Right lobe of liver (tissue), 6 donors: ENCODE measurements at regions not wholly inside any gene's neighbourhood (a gene's known extent, or its start where the extent isn't known, plus 50 kb on each side); places are given as distances from the start of the nearest gene placed in this dataset.
"Not testable (repeated sequence)": the region's sequence is repeated elsewhere in the genome, so short reads cannot be mapped to it uniquely, and the experiment has no call there.

Source experiments
- ATAC-seq, 4 donors: fragments of 200-7000 bp; cut with Tn5 transposase; one replicate each; pipeline ENCODE4 v1.9.1; 2020; ENCODE audit warnings: mild to moderate bottlenecking in 4 of 4, moderate library complexity in 4 of 4
- DNase-seq, 3 donors: peaks; one replicate each; pipeline ENCODE4 v3.0.0-alpha.2; 2020
- H3K27ac ChIP-seq, 3 donors: fragments of 200-600 bp; one replicate each; pipeline ENCODE4 v1.8.0; 2022
- H3K27me3 ChIP-seq, 2 donors: fragments of 200-600 bp; one replicate each; pipeline ENCODE4 v1.8.0; 2022
- H3K36me3 ChIP-seq, 4 donors: fragments of 200-600 bp; sonication (generic) in 1 of 4; one replicate each; pipeline versions ENCODE4 v1.5.1 to v1.8.0; 2017 to 2022; ENCODE audit warnings: control low read depth in 1 of 4
- H3K4me1 ChIP-seq, 4 donors: fragments of 200-600 bp; sonication (generic) in 1 of 4; one replicate each; pipeline versions ENCODE4 v1.5.1 to v1.8.0; 2017 to 2022; ENCODE audit warnings: control low read depth in 1 of 4
- H3K4me3 ChIP-seq, 3 donors: fragments of 200-600 bp; one replicate each; pipeline ENCODE4 v1.8.0; 2022
- H3K9me3 ChIP-seq, 4 donors: fragments of 200-600 bp; sonication (generic) in 1 of 4; one replicate each; pipeline versions ENCODE4 v1.5.1 to v1.8.0; 2017 to 2022; ENCODE audit warnings: control low read depth in 1 of 4
- CTCF ChIP-seq, 4 donors: fragments of 200-600 bp in 3 of 4; fragments of 450-650 bp in 1 of 4; IDR thresholded peaks; one replicate each; pipeline versions ENCODE4 v1.5.1 to v1.8.0; 2016 to 2022; ENCODE audit warnings: antibody characterized with exemption in 4 of 4, mild to moderate bottlenecking in 2 of 4
- POLR2A ChIP-seq: fragments of 450-650 bp; IDR thresholded peaks from one replicate; pipeline ENCODE4 v1.6.1; 2017; ENCODE audit warnings: antibody characterized with exemption, mild to moderate bottlenecking
- WGBS: methylation state at CpG from one replicate; pipeline ENCODE4 v1.1.6; 2018; ENCODE audit warnings: low coverage, low lambda C conversion rate; ENCODE audit not compliant: insufficient coverage; ENCODE audit errors: missing lambda C conversion rate; 5-methylcytosine and 5-hydroxymethylcytosine counted together
- intact Hi-C, 2 donors: fragments of 100-400 bp; cut with DNase I; formaldehyde crosslinking; loops; one replicate each; pipeline versions ENCODE4 v1.11.2 to v1.14.1; 2022
- donor health status: DM: no; HTN: yes; CAD: no.
- donor health status: DM: no; HTN: no; CAD: no.
- donor health status: DM: no; HTN: no; CAD: no.
- donor health status: DM: no; HTN: yes; CAD: no.
- donor health status: DM: no; HTN: yes; CAD: no.

DNA sequence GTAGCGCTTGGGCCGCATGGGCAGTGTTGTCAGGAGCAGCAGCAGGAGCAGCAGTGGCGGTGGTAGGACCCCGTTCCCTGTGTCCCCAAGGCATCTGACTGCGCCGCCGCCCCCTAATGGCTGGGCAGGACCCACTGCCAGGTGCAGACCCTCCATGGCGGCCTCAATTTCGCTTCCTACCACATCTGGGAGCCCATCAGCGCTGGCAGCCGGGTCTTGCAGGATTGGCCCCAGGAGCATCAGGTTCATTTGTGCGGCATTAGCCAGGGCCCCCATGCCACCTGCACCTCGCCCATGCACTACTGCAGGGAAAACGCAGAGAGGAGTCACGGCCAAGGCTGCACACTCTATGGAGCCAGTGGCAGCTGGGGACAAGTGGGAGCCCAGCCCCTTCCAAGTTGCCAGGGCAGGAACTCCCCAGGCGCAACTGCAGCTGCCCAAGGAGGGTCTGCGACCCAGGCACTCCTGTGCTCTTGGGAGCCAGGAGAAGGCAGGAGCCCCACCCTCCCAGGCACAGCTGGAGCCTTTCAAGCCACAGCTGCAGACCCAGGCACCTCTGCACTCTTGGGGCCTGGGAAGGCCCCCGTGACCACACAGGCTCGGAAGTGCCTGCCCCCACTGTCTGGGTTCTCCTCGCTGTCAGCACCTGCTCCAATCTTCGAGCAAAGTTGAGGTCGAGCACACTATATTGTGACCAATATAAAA lies 594.2 kb downstream of the KCNJ18 start:
- H3K36me3 ChIP-seq: no peaks in the 10 kb centered on the region
- H3K27me3 ChIP-seq: peaks cover 0 to 4% of the 10 kb centered on the region in 2 donors
- H3K4me1 ChIP-seq: no peaks in the 10 kb centered on the region
- TF ChIP-seq CTCF (IDR thresholded peaks at IDR 0.05) (no peak), POLR2A (no peak)
- H3K27ac ChIP-seq: no peak overlapping the region
- peak in 2 of 3 donors; percentile 31 to 50 for DNase-seq
- H3K9me3 ChIP-seq: no peaks in the 10 kb centered on the region
- no peak overlapping the region for H3K4me3 ChIP-seq
- intact Hi-C loops: no loop called here
- 70% methylated on average over 4 of the region's 22 CpGs for WGBS
- no peak for ATAC-seq

DNA sequence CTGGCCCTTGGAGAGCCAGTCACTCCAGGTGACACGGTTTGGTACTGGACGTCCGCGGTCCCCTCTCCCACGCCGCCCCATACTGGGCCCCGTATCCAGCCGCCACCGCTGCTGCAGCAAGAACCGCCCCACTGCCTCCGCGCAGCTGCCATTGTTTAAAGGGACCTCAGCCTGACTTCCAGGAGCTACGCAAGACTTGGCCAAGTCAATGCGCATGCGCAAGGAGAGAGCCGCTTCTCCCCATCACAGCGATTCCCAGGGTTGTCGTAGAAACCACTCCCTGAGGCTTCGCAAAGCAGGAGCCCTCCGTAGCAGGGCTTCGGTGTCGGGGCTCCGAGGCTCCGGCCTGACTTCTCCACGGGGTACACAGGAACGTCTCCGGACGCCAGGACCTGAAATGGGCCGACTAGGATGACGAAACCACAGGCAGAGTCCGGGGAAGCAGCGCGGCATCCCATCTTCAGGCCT lies 606.2 kb downstream of the KCNJ18 start:
- DNase-seq, H3K9me3 ChIP-seq, H3K4me1 ChIP-seq, H3K27ac ChIP-seq, intact Hi-C loops, H3K27me3 ChIP-seq, H3K4me3 ChIP-seq, H3K36me3 ChIP-seq: not testable (repeated sequence)
- 76% methylated on average over 8 of the region's 33 CpGs for WGBS
- peak in 3 of 4 donors; percentile 58 to 90 (median 73) for ATAC-seq

DNA sequence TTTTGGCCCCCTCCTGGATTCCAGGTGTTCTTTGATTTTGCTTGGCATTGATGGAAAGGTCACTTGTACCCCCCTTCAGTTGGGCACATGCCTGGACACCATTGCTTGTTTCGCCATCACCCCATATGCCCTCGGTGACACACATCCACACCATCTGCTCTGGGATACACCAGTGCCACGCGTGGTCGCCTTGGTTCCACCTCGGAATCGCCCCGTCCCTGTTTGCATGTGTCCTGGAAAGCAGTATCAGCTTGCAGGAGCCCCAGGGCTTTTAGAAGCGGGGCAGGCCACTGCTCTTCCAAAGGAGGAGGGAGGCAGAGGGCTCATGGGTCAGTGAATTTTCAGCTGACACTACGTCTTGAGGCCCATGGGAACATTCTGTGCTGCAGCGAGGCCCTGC lies 607.9 kb downstream of the KCNJ18 start:
- WGBS: 80% methylated on average over 3 of the region's 11 CpGs
- H3K4me1 ChIP-seq: no peaks in the 10 kb centered on the region
- ATAC-seq: no peak
- no peak for DNase-seq
- H3K4me3 ChIP-seq: no peak overlapping the region
- intact Hi-C loops: no loop called here
- no peak for TF ChIP-seq POLR2A
- no peak for TF ChIP-seq CTCF (IDR thresholded peaks at IDR 0.05)
- H3K36me3 ChIP-seq: no peaks in the 10 kb centered on the region
- H3K27me3 ChIP-seq: no peaks in the 10 kb centered on the region
- H3K27ac ChIP-seq: no peak overlapping the region
- no peaks in the 10 kb centered on the region for H3K9me3 ChIP-seq

DNA sequence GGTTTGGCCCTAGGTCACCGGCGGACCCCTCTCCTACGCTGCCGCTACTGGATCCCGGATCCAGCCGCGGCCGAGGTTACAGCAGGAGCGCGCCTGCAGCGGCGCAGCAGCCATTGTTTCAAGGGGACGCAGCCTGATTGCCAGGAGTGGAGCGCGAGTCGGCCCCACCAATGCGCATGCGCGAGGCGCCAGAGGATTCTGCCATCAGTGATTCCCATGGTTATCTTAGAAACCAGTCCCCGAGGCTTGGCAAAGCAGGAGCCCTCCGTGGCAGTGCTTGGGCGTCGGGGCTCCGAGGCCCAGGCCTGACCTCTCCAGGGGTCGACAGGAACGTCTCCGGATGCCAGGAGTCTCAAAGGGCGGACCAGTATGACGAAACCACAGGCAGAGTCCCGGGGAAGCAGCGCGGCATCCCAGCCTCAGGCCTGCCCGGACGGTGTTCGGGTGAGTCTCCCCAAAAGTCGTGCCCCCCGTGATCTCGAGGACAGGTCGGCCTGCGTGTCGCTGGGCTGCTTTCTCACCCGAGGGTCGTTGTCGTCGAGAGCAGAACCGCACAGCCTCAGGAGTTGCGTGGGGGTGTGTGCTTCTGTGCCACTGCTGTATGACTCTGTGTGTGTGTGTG lies 608.5 kb downstream of the KCNJ18 start:
- Histone ChIP-seq H3K4me3 (no peak overlapping the region), H3K36me3 (no peaks in the 10 kb centered on the region), H3K27ac (no peak overlapping the region), H3K27me3 (no peaks in the 10 kb centered on the region), H3K4me1 (no peaks in the 10 kb centered on the region), H3K9me3 (no peaks in the 10 kb centered on the region)
- TF ChIP-seq CTCF (IDR thresholded peaks at IDR 0.05) (no peak), POLR2A (no peak)
- whole genome bisulfite sequencing: 40% methylated on average over 2 of the region's 48 CpGs
- ATAC-seq (no peak), DNase-seq (no peak)
- intact Hi-C loops: no loop called here

- Histone ChIP-seq H3K27me3 (no peaks in the 10 kb centered on the region), H3K4me3 (no peak overlapping the region), H3K27ac (no peak overlapping the region), H3K36me3 (no peaks in the 10 kb centered on the region), H3K9me3 (no peaks in the 10 kb centered on the region), H3K4me1 (no peaks in the 10 kb centered on the region)
- ATAC-seq (no peak), DNase-seq (no peak)
- intact Hi-C loops: no loop called here
- TF ChIP-seq CTCF (IDR thresholded peaks at IDR 0.05) (no peak), POLR2A (no peak)
- WGBS: 85% methylated on average over 19 of the region's 20 CpGs
These were observed 609.0 kb downstream of the KCNJ18 start for GRCh38 chr17:22301353-22301745.
